ENCODE measurements at regions not wholly inside any gene's neighbourhood (a gene's known extent, or its start where the extent isn't known, plus 50 kb on each side); places are given as distances from the start of the nearest gene placed in this dataset.

DNA sequence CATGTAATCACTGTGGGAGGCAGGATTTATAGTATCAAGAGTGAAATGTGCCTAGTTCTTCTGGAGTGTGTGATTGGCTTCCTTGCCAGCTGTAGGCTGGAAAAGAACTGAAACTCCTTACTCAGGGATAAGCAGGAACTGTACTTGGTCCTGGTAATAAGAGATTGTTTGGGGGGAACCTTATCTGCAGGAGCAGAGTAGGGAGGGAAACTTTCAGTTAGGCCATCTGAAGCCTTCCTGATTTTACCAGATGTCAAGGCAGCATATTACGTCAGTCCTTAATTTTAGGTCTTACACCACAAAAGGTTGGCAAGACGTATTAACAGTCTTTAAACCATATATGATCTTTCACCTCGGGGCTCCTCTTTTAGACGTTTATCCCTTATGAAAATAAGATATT lies 231.5 kb upstream of the FMR1 start:
- ChIA-PET POLR2A (no interaction called here), CTCF (no interaction called here)
- WGBS (ENCODE audit: missing lambda C conversion rate): 7% methylated on average over 4 of the region's 4 CpGs
- H3K4me2 ChIP-seq: no peak overlapping the region
- no peak for FAIRE-seq
- H3K9me3 ChIP-seq: no peaks in the 10 kb centered on the region
- no peaks in the 10 kb centered on the region for H3K4me1 ChIP-seq
- no peak for ATAC-seq
- DNase-seq (ENCODE audit: low read depth in 1 of 2, low spot score in 1 of 2): no peak
- H3K4me3 ChIP-seq: no peak overlapping the region
- no peak overlapping the region for H3K27ac ChIP-seq
- TF ChIP-seq, protein P1, sequence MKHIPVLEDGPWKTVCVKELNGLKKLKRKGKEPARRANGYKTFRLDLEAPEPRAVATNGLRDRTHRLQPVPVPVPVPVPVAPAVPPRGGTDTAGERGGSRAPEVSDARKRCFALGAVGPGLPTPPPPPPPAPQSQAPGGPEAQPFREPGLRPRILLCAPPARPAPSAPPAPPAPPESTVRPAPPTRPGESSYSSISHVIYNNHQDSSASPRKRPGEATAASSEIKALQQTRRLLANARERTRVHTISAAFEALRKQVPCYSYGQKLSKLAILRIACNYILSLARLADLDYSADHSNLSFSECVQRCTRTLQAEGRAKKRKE (CRISPR knock-in tag; IDR thresholded peaks at IDR 0.05; ENCODE audit: low read depth): no peak
- TF ChIP-seq RFX5 (IDR thresholded peaks at IDR 0.05): no peak
- no peak for TF ChIP-seq MAFK (IDR thresholded peaks at IDR 0.05; ENCODE audit: partially characterized antibody)
- no peak for TF ChIP-seq HOXB5 (CRISPR knock-in tag; IDR thresholded peaks at IDR 0.05)
- no peak for TF ChIP-seq EP300 (IDR thresholded peaks at IDR 0.05)
- TF ChIP-seq, protein P2, sequence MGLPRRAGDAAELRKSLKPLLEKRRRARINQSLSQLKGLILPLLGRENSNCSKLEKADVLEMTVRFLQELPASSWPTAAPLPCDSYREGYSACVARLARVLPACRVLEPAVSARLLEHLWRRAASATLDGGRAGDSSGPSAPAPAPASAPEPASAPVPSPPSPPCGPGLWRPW (IDR thresholded peaks at IDR 0.05): no peak
- no peak for TF ChIP-seq FOSL2 (IDR thresholded peaks at IDR 0.05)
- no peak for TF ChIP-seq FOSL2 (CRISPR knock-in tag; IDR thresholded peaks at IDR 0.05)
- no peak for TF ChIP-seq EHMT2 (IDR thresholded peaks at IDR 0.05; ENCODE audit: low read depth)
- no peak for TF ChIP-seq TFCP2L1 (CRISPR knock-in tag; IDR thresholded peaks at IDR 0.05)
- no peak for TF ChIP-seq ZSCAN20 (CRISPR knock-in tag; IDR thresholded peaks at IDR 0.05)
- no peak for TF ChIP-seq PHF8 (IDR thresholded peaks at IDR 0.05; ENCODE audit: borderline replicate concordance, low read depth)
- no peak for TF ChIP-seq KDM5A (IDR thresholded peaks at IDR 0.05)

DNA sequence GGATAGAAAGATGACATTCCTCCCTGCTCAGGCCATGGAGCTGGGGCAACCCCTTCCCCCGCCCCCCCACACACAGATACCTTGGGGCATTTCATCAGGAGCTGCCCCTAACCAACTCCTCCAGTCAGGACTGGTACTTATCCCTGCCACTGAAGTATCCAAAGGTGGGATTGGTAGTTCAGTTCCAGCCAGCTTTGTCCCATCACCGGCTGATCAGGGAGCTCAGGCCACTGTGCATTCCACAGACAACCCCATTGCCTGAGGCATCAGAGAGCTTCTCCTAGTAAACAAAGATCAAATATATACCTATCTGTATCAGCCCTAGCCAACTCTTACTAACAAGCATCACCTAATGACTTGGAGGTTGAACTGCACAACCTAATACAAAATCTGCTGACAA lies 218.2 kb upstream of the FMR1 start:
- no peaks in the 10 kb centered on the region for H3K9me3 ChIP-seq
- WGBS (ENCODE audit: missing lambda C conversion rate): 0% methylated on average over 1 of the region's 2 CpGs
- CTCF ChIA-PET: no interaction called here
- ATAC-seq (no peak), FAIRE-seq (no peak), DNase-seq (ENCODE audit: low read depth in 1 of 2, low spot score in 1 of 2) (no peak)
- H3K4me1 ChIP-seq: no peaks in the 10 kb centered on the region
- H3K27ac ChIP-seq: no peak overlapping the region
- H3K4me2 ChIP-seq: no peak overlapping the region
- POLR2A ChIA-PET: no interaction called here
- no peak overlapping the region for H3K4me3 ChIP-seq
- TF ChIP-seq KDM1A (IDR thresholded peaks at IDR 0.05; ENCODE audit: low read depth) (no peak), ZFP36 (IDR thresholded peaks at IDR 0.05; ENCODE audit: borderline replicate concordance, partially characterized antibody) (no peak), NR3C1 (IDR thresholded peaks at IDR 0.05) (no peak), POLR2AphosphoS2 (conservative IDR thresholded peaks at IDR 0.05; ENCODE audit: low read length) (no peak), ZSCAN20 (CRISPR knock-in tag; IDR thresholded peaks at IDR 0.05) (no peak), HEYL (CRISPR knock-in tag; IDR thresholded peaks at IDR 0.05) (no peak), PHF8 (IDR thresholded peaks at IDR 0.05; ENCODE audit: borderline replicate concordance, low read depth) (no peak), EP300 (IDR thresholded peaks at IDR 0.05) (no peak), CHD4 (IDR thresholded peaks at IDR 0.05; ENCODE audit: borderline replicate concordance) (no peak), RAD21 (conservative IDR thresholded peaks at IDR 0.05 in 1 of 2, IDR thresholded peaks at IDR 0.05 in 1 of 2) (no peak), RNF2 (IDR thresholded peaks at IDR 0.05; ENCODE audit: borderline replicate concordance, low read depth) (no peak), FOSL2 (IDR thresholded peaks at IDR 0.05) (no peak), FOSL2 (CRISPR knock-in tag; IDR thresholded peaks at IDR 0.05) (no peak)
- TF ChIP-seq, protein P3, sequence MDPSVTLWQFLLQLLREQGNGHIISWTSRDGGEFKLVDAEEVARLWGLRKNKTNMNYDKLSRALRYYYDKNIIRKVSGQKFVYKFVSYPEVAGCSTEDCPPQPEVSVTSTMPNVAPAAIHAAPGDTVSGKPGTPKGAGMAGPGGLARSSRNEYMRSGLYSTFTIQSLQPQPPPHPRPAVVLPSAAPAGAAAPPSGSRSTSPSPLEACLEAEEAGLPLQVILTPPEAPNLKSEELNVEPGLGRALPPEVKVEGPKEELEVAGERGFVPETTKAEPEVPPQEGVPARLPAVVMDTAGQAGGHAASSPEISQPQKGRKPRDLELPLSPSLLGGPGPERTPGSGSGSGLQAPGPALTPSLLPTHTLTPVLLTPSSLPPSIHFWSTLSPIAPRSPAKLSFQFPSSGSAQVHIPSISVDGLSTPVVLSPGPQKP (IDR thresholded peaks at IDR 0.05; ENCODE audit: low read depth, low read length): no peak
- TF ChIP-seq, protein P4, sequence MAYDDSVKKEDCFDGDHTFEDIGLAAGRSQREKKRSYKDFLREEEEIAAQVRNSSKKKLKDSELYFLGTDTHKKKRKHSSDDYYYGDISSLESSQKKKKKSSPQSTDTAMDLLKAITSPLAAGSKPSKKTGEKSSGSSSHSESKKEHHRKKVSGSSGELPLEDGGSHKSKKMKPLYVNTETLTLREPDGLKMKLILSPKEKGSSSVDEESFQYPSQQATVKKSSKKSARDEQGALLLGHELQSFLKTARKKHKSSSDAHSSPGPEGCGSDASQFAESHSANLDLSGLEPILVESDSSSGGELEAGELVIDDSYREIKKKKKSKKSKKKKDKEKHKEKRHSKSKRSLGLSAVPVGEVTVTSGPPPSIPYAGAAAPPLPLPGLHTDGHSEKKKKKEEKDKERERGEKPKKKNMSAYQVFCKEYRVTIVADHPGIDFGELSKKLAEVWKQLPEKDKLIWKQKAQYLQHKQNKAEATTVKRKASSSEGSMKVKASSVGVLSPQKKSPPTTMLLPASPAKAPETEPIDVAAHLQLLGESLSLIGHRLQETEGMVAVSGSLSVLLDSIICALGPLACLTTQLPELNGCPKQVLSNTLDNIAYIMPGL (CRISPR knock-in tag; IDR thresholded peaks at IDR 0.05; ENCODE audit: borderline replicate concordance): no peak
- TF ChIP-seq, protein P1 (CRISPR knock-in tag; IDR thresholded peaks at IDR 0.05; ENCODE audit: low read depth): no peak
- TF ChIP-seq, protein P5, sequence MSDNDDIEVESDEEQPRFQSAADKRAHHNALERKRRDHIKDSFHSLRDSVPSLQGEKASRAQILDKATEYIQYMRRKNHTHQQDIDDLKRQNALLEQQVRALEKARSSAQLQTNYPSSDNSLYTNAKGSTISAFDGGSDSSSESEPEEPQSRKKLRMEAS (IDR thresholded peaks at IDR 0.05): no peak

All from A549 (cell line).